GM13977 (cell line): ENCODE measurements at regions not wholly inside any gene's neighbourhood (a gene's known extent, or its start where the extent isn't known, plus 50 kb on each side); places are given as distances from the start of the nearest gene placed in this dataset.
"Not testable (repeated sequence)": the region's sequence is repeated elsewhere in the genome, so short reads cannot be mapped to it uniquely, and the experiment has no call there.

Experiments
- DNase-seq: peaks from one replicate; pipeline ENCODE4 v3.0.0; 2012; ENCODE audit warnings: low spot score
- CTCF ChIP-seq: IDR thresholded peaks from 2 replicates; pipeline ENCODE4 v1.5.1; 2012; ENCODE audit warnings: mild to moderate bottlenecking, control low read depth; ENCODE audit not compliant: insufficient read depth; ENCODE audit errors: extremely low read depth, missing control alignments
- in situ Hi-C: fragments of 300-500 bp; cut with MboI; formaldehyde crosslinking; loops from one replicate; pipeline ENCODE4 v1.12.0; 2022; ENCODE audit warnings: low sequenced_read_pairs, low pct_unique_long_range_greater_than_20kb, mixed read lengths, inconsistent platforms; ENCODE audit not compliant: unreplicated experiment

DNA sequence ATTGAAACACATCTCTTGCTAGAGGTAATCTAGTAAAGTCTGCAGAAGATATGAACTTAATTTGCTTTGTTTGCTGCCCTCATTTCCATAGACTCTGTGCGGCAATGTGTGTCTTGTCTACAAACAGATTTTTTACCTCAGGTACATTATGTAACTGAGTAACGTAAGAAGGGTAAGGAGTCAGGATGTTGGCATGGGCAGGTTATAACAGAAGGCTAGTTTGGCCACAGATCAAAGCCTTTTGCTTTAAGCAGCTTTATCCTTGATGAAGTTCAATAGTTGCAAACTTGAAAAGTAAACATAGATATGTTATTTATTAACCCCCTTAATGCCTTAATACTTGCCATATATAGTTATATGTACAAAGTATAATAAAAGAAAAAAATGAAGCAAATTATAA, 391.6 kb upstream of the FKBP1C start:
- no peak for DNase-seq
- no peak for TF ChIP-seq CTCF
- in situ Hi-C loops: no loop called here

DNA sequence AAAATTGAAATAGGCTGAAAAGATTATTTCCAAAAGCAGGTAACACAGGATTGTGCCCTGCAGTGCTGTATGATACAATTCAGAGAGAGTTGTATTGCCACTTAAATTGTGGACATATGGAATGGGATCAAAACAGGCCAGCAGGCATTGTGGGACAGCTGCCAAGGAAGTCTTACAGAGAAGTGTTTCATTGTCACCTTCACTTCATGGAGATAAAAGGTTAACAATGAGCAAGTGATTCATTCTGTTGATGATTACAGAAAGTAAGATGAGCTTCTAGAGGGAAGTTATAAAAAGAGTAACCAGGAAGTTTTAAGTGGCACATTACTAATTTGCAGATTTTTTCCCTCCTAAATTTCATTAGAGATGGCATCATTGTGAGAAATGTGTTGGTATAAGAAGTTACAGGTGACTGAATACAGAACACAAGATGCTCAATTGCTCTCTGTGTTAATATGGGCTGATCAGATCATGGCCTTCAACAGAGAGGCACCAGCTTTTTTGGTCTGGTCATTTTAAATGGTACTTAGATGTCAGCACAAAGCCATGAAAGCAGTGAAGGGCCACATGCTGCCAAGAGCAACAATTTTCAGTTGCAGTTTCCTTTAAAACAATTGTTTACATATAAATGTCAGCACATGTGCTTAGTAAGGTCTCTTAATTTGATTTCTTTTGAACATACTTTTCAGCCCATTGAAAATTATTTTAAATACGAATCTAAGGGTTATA, 402.5 kb upstream of the FKBP1C start:
- in situ Hi-C loops: no loop called here
- no peak for DNase-seq
- no peak for TF ChIP-seq CTCF

GRCh38 chr6:62805431-62805830, 405.8 kb upstream of the FKBP1C start:
- no peak for TF ChIP-seq CTCF
- DNase-seq: no peak
- in situ Hi-C loops: no loop called here

DNA sequence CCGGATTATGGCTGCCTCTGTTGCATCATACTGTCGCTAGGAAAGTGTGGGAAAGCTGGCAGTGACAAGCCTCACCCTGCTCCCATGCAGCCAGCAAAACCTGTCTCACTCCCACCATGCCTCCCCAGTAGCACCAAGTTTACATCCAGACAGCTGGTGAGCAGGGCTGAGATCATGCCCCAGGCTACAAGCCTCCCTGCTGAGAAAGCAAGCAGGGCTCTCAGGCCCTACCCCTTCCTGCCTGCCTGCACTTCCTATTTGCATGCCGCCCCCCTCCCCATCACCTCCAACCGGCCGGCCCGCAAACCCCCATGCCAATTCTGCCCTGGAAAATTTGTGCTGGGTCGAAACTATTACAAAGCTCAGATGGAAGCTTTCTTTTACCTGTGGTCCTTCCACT, 408.2 kb upstream of the FKBP1C start:
- in situ Hi-C loops: no loop called here
- no peak for DNase-seq
- no peak for TF ChIP-seq CTCF

GRCh38 chr6:62797190-62797589, 414.1 kb upstream of the FKBP1C start:
- no peak for TF ChIP-seq CTCF
- no peak for DNase-seq
- in situ Hi-C loops: no loop called here

DNA sequence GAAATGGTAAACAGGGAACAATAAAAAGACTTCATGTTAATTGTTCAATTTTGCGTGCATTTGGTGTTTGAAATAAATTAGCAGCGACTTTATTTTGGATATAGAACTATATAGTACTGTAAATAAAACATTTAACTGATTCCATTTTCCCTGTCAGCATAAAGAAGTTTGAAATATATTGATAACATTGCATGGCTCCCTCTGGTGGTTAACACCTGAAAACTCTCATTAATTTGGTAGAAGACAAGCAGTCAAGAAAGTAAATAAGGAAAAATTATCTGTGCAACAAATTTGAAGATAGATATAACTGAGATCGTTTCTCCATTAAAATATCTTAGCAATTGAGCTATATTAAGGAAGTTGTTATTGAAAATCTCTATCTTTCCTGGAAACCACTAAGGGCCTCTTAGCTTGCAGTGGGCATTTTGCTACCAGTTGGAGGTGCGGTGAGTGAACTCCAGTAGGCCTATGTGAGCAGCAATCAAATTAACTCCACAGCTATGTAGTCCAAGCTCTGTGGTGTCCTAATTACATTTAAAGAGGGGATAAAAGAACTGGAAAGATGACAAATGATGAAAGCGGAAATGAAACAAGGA, 435.7 kb upstream of the FKBP1C start:
- in situ Hi-C loops: no loop called here
- peak; percentile 16 for DNase-seq
- TF ChIP-seq CTCF: peak; percentile 73

DNA sequence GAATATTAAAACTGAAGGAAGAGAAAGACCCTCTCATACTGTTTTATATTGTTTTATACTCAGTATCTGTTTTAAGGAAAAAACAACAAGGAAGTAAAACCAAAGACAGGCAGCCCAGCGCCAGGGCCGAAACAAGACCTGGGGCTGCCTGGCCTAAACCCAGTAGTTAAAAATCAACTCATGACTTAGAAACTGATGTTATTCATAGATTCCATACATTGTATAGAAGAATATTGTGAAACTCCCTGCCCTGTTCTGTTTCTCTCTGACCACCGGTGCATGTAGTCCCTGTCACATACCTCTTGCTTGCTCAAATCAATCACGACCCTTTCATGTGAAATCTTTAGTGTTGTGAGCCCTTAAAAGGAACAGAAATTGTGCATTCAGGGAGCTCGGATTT, 445.1 kb upstream of the FKBP1C start:
- in situ Hi-C loops, DNase-seq: not testable (repeated sequence)
